Lower leg skin (tissue), 4 donors: ENCODE measurements at regions not wholly inside any gene's neighbourhood (a gene's known extent, or its start where the extent isn't known, plus 50 kb on each side); places are given as distances from the start of the nearest gene placed in this dataset.

Experiments used
- DNase-seq, 2 donors: peaks; one replicate each; pipeline ENCODE4 v3.0.0-alpha.2; 2019; ENCODE audit warnings: low spot score in 2 of 2
- H3K4me3 ChIP-seq: fragments of 200-600 bp; sonication (generic); 2 replicates; pipeline ENCODE4 v1.5.1; 2017; ENCODE audit warnings: mild to moderate bottlenecking, low read depth; ENCODE audit not compliant: poor library complexity, severe bottlenecking
- POLR2A ChIP-seq, 2 donors: fragments of 450-650 bp; IDR thresholded peaks; one replicate each; pipeline ENCODE4 v1.6.1; 2016 to 2017; ENCODE audit warnings: antibody characterized with exemption in 2 of 2, mild to moderate bottlenecking in 1 of 2, moderate library complexity in 1 of 2
- WGBS, 2 donors: methylation state at CpG; one replicate each; pipeline ENCODE4 v1.1.5; 2018; 5-methylcytosine and 5-hydroxymethylcytosine counted together
- intact Hi-C: fragments of 100-400 bp; cut with DNase I; formaldehyde crosslinking; loops from one replicate; pipeline ENCODE4 v1.15.0; 2023; ENCODE audit warnings: low total_unique reads
- TF ChIP-seq, protein P1 (sequence below), 3 donors: fragments of 450-650 bp; IDR thresholded peaks; one replicate each; pipeline ENCODE4 v1.5.1; 2016; ENCODE audit warnings: antibody characterized with exemption in 3 of 3, mild to moderate bottlenecking in 3 of 3, moderate library complexity in 2 of 3

DNA sequence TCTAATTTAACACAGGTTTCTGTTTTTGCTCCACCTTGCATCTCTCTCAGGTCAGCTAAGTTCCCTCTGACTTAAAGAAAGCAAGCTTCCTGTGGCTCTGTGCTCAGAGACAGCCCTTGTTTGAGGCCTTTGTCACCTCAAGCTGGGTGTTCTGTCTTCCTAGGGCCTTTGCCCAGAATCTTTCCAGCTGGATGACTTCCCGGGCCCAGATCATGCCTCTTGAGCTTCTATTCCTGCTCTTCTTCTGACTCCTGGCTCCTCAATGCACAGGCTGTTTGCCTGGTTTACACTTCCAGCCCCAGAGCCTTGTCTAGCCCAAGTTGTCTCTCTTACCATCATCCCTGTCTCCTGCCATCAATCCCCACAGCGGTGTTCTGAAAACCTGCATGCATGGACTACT lies 300.6 kb downstream of the VPS13C start:
- TF ChIP-seq POLR2A (IDR thresholded peaks at IDR 0.05), result no peak
- TF ChIP-seq, protein P1, sequence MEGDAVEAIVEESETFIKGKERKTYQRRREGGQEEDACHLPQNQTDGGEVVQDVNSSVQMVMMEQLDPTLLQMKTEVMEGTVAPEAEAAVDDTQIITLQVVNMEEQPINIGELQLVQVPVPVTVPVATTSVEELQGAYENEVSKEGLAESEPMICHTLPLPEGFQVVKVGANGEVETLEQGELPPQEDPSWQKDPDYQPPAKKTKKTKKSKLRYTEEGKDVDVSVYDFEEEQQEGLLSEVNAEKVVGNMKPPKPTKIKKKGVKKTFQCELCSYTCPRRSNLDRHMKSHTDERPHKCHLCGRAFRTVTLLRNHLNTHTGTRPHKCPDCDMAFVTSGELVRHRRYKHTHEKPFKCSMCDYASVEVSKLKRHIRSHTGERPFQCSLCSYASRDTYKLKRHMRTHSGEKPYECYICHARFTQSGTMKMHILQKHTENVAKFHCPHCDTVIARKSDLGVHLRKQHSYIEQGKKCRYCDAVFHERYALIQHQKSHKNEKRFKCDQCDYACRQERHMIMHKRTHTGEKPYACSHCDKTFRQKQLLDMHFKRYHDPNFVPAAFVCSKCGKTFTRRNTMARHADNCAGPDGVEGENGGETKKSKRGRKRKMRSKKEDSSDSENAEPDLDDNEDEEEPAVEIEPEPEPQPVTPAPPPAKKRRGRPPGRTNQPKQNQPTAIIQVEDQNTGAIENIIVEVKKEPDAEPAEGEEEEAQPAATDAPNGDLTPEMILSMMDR (IDR thresholded peaks at IDR 0.05), result no peak
- WGBS, 2 donors, result 47 to 72% methylated on average over 2 of the region's 2 CpGs
- intact Hi-C loops, result no loop called here
- H3K4me3 ChIP-seq, result no peak overlapping the region
- no peak for DNase-seq

DNA sequence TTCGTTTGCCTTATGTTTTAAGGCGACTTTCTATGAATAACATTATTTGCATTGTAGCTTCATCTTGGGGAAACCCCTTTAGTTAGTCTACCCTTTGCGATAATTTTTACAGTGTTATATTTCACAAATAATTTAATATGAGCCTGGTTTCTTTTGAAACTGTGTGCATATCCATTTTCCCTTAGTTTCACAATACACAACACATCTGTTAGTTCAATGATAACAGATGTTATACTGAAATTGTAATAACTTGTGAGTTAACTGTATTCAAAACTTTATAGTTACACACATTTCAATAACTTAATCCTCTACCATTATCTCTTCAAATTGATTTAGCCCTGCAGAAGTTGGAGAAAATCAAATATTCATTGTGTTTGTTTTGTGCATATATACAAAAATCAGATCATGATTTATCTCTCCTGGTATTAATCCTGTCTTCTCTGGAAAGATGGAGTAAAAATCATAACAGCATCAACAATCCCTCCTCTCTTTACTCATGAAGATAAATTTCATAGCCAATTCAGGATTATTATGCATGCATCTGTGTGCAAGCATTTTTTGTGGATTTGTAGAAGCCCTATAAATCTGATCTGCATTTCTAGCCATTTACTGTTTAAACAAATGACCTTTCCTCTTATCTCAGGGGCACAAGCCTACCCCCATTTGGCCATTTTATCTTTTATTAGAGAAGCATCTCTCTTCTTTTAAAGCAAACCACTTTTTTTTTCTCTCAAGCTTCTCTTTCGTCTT lies 304.0 kb downstream of the VPS13C start:
- 59 to 66% methylated on average over 4 of the region's 4 CpGs for WGBS, 2 donors
- intact Hi-C loops, result no loop called here
- TF ChIP-seq, protein P1 (IDR thresholded peaks at IDR 0.05), result no peak
- TF ChIP-seq POLR2A (IDR thresholded peaks at IDR 0.05), result no peak
- DNase-seq, result no peak
- H3K4me3 ChIP-seq, result no peak overlapping the region

DNA sequence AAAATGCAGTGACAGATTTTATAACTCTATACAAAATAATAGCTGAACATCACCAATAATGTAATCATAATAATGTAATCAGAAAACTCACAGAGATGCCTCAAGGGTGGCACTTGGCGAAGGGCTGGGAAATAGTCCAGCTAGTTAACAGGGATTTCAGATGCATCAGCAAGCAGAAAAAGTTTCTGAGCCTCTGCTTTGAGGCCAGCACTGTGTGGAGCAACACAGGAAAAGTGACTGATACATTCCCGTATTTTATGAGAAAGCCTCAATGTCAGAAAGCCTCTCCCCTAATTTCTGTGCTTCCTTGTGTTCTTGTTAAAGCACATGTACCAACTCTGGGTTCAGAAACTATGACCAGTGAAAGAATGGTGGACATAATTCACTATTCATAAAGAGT lies 304.8 kb downstream of the VPS13C start:
- intact Hi-C loops, result no loop called here
- TF ChIP-seq POLR2A (IDR thresholded peaks at IDR 0.05), result no peak
- TF ChIP-seq, protein P1 (IDR thresholded peaks at IDR 0.05), result no peak
- 41 to 47% methylated on average over 2 of the region's 2 CpGs for WGBS, 2 donors
- no peak overlapping the region for H3K4me3 ChIP-seq
- DNase-seq, result peak in 1 of 2 donors; percentile 18

- no peak for TF ChIP-seq POLR2A (IDR thresholded peaks at IDR 0.05)
- TF ChIP-seq, protein P1 (IDR thresholded peaks at IDR 0.05), result no peak
- no peak overlapping the region for H3K4me3 ChIP-seq
- intact Hi-C loops, result no loop called here
- WGBS, 2 donors, result 91% methylated on average over 6 of the region's 6 CpGs
- no peak for DNase-seq
Observed at GRCh38 chr15:61753018-61753710, 307.1 kb downstream of the VPS13C start.

- WGBS, 2 donors, result 83 to 89% methylated on average over 5 of the region's 5 CpGs
- H3K4me3 ChIP-seq, result no peak overlapping the region
- TF ChIP-seq, protein P1 (IDR thresholded peaks at IDR 0.05), result no peak
- no peak for TF ChIP-seq POLR2A (IDR thresholded peaks at IDR 0.05)
- intact Hi-C loops, result loop anchor here (1.0 kb wide), 1 partner anchor 14 kb away; no protein-coding TSS in a partner anchor
- no peak for DNase-seq
Observed at GRCh38 chr15:61752001-61752400, 308.2 kb downstream of the VPS13C start.
